HEK293 (cell line): ENCODE measurements at regions not wholly inside any gene's neighbourhood (a gene's known extent, or its start where the extent isn't known, plus 50 kb on each side); places are given as distances from the start of the nearest gene placed in this dataset.

Source experiments
- MYNN ChIP-seq: fragments of 450-650 bp; formaldehyde crosslinking; IDR thresholded peaks from 2 replicates; pipeline ENCODE4 v1.5.1; 2016; ENCODE audit warnings: missing biosample characterization, missing genetic modification characterization, borderline replicate concordance
- SCRT1 ChIP-seq: fragments of 450-650 bp; formaldehyde crosslinking; IDR thresholded peaks from 2 replicates; pipeline ENCODE4 v1.5.1; 2016; ENCODE audit warnings: missing biosample characterization, missing genetic modification characterization, borderline replicate concordance
- ZNF19 ChIP-seq: fragments of 450-650 bp; formaldehyde crosslinking; IDR thresholded peaks from 2 replicates; pipeline ENCODE4; 2016; ENCODE audit warnings: missing biosample characterization, missing genetic modification characterization, low read depth
- ZNF274 ChIP-seq, 2 experiments: fragments of 200-500 bp in 1 of 2; fragments of 450-650 bp in 1 of 2; sonication (Bioruptor generic) in 1 of 2; formaldehyde crosslinking in 1 of 2; IDR thresholded peaks; 2 replicates each; pipeline versions ENCODE4 v1.5.1 to v1.6.1; 2014 to 2016; ENCODE audit warnings: borderline replicate concordance in 1 of 2, inconsistent platforms in 1 of 2, low read length in 1 of 2, missing biosample characterization in 1 of 2, missing genetic modification characterization in 1 of 2
- ZNF423 ChIP-seq: fragments of 450-650 bp; formaldehyde crosslinking; IDR thresholded peaks from 2 replicates; pipeline ENCODE4 v1.5.1; 2016; ENCODE audit warnings: missing biosample characterization, missing genetic modification characterization
- ZNF549 ChIP-seq: fragments of 450-650 bp; IDR thresholded peaks from 2 replicates; pipeline ENCODE4 v1.5.1; 2018; ENCODE audit warnings: missing biosample characterization, missing genetic modification characterization, mild to moderate bottlenecking, inconsistent platforms, moderate library complexity
- ZNF660 ChIP-seq: fragments of 450-650 bp; IDR thresholded peaks from 2 replicates; pipeline ENCODE4 v1.5.1; 2018; ENCODE audit warnings: missing biosample characterization, mild to moderate bottlenecking, missing genetic modification characterization
- TF ChIP-seq, protein P1 (sequence below): sonication (generic); formaldehyde crosslinking; IDR thresholded peaks from 2 replicates; pipeline ENCODE4 v1.8.1; 2022; ENCODE audit warnings: mild to moderate bottlenecking, moderate library complexity, missing genetic modification reagents
- TF ChIP-seq, protein P2 (sequence below): fragments of 450-650 bp; formaldehyde crosslinking; IDR thresholded peaks from 2 replicates; pipeline ENCODE4 v1.5.1; 2016; ENCODE audit warnings: missing biosample characterization, missing genetic modification characterization
- TF ChIP-seq, protein P3 (sequence below): fragments of 450-650 bp; formaldehyde crosslinking; IDR thresholded peaks from 2 replicates; pipeline ENCODE4 v1.5.1; 2016; ENCODE audit warnings: missing biosample characterization, missing genetic modification characterization
- TF ChIP-seq, protein P4 (sequence below): fragments of 450-650 bp; formaldehyde crosslinking; IDR thresholded peaks from 2 replicates; pipeline ENCODE4 v1.5.1; 2016; ENCODE audit warnings: missing biosample characterization, missing genetic modification characterization
- TF ChIP-seq, protein P5 (sequence below): fragments of 450-650 bp; IDR thresholded peaks from 2 replicates; pipeline ENCODE4 v1.5.1; 2018; ENCODE audit warnings: missing biosample characterization, mild to moderate bottlenecking, missing genetic modification characterization
- TF ChIP-seq, protein P6 (sequence below): fragments of 450-650 bp; formaldehyde crosslinking; IDR thresholded peaks from 2 replicates; pipeline ENCODE4 v1.5.1; 2016; ENCODE audit warnings: missing biosample characterization, missing genetic modification characterization

DNA sequence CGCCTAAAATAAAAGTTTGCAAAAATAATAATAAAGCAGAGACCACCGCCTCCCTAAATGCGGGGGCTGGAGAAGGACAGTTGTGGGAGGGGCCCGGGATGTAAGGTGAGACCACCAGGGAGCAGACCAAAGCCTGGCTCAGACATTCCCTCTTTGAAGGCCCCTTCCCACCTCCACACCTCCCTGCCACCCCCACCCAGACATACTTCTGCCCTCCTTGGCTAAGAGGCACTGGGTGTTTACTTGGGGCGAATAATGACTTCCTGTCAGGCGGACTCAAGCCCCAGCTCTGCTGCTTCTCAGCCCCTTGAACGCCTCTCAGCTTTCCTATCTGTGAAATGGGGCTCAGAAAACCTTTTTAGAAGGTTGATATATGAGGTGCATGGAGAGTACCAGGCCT, 58.8 kb upstream of the GGTA1 start:
- TF ChIP-seq, protein P1, sequence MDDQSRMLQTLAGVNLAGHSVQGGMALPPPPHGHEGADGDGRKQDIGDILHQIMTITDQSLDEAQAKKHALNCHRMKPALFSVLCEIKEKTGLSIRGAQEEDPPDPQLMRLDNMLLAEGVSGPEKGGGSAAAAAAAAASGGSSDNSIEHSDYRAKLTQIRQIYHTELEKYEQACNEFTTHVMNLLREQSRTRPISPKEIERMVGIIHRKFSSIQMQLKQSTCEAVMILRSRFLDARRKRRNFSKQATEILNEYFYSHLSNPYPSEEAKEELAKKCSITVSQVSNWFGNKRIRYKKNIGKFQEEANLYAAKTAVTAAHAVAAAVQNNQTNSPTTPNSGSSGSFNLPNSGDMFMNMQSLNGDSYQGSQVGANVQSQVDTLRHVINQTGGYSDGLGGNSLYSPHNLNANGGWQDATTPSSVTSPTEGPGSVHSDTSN (CRISPR knock-in tag): no peak
- no peak for TF ChIP-seq ZNF19 (tag by site-specific recombination)
- no peak for TF ChIP-seq ZNF660 (tag by site-specific recombination)
- TF ChIP-seq, protein P2, sequence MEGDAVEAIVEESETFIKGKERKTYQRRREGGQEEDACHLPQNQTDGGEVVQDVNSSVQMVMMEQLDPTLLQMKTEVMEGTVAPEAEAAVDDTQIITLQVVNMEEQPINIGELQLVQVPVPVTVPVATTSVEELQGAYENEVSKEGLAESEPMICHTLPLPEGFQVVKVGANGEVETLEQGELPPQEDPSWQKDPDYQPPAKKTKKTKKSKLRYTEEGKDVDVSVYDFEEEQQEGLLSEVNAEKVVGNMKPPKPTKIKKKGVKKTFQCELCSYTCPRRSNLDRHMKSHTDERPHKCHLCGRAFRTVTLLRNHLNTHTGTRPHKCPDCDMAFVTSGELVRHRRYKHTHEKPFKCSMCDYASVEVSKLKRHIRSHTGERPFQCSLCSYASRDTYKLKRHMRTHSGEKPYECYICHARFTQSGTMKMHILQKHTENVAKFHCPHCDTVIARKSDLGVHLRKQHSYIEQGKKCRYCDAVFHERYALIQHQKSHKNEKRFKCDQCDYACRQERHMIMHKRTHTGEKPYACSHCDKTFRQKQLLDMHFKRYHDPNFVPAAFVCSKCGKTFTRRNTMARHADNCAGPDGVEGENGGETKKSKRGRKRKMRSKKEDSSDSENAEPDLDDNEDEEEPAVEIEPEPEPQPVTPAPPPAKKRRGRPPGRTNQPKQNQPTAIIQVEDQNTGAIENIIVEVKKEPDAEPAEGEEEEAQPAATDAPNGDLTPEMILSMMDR (tag by site-specific recombination): no peak
- TF ChIP-seq, protein P3, sequence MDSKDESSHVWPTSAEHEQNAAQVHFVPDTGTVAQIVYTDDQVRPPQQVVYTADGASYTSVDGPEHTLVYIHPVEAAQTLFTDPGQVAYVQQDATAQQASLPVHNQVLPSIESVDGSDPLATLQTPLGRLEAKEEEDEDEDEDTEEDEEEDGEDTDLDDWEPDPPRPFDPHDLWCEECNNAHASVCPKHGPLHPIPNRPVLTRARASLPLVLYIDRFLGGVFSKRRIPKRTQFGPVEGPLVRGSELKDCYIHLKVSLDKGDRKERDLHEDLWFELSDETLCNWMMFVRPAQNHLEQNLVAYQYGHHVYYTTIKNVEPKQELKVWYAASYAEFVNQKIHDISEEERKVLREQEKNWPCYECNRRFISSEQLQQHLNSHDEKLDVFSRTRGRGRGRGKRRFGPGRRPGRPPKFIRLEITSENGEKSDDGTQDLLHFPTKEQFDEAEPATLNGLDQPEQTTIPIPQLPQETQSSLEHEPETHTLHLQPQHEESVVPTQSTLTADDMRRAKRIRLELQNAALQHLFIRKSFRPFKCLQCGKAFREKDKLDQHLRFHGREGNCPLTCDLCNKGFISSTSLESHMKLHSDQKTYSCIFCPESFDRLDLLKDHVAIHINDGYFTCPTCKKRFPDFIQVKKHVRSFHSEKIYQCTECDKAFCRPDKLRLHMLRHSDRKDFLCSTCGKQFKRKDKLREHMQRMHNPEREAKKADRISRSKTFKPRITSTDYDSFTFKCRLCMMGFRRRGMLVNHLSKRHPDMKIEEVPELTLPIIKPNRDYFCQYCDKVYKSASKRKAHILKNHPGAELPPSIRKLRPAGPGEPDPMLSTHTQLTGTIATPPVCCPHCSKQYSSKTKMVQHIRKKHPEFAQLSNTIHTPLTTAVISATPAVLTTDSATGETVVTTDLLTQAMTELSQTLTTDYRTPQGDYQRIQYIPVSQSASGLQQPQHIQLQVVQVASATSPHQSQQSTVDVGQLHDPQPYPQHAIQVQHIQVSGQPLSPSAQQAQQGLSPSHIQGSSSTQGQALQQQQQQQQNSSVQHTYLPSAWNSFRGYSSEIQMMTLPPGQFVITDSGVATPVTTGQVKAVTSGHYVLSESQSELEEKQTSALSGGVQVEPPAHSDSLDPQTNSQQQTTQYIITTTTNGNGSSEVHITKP (tag by site-specific recombination): no peak
- TF ChIP-seq SCRT1 (tag by site-specific recombination): no peak
- no peak for TF ChIP-seq ZNF274 (IDR thresholded peaks at IDR 0.05; ENCODE audit: low read length)
- no peak for TF ChIP-seq ZNF274 (tag by site-specific recombination; IDR thresholded peaks at IDR 0.05; ENCODE audit: borderline replicate concordance)
- TF ChIP-seq ZNF549: no peak
- TF ChIP-seq, protein P4, sequence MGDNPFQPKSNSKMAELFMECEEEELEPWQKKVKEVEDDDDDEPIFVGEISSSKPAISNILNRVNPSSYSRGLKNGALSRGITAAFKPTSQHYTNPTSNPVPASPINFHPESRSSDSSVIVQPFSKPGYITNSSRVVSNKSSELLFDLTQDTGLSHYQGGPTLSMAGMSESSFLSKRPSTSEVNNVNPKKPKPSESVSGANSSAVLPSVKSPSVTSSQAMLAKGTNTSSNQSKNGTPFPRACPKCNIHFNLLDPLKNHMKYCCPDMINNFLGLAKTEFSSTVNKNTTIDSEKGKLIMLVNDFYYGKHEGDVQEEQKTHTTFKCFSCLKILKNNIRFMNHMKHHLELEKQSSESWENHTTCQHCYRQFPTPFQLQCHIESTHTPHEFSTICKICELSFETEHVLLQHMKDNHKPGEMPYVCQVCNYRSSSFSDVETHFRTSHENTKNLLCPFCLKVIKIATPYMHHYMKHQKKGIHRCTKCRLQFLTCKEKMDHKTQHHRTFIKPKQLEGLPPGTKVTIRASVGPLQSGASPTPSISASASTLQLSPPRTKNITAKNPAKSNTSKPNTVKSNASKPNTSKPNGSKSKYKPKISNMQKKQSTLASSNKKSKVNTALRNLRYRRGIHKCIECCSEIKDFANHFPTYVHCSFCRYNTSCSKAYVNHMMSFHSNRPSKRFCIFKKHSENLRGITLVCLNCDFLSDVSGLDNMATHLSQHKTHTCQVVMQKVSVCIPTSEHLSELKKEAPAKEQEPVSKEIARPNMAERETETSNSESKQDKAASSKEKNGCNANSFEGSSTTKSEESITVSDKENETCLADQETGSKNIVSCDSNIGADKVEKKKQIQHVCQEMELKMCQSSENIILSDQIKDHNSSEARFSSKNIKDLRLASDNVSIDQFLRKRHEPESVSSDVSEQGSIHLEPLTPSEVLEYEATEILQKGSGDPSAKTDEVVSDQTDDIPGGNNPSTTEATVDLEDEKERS (tag by site-specific recombination): no peak
- TF ChIP-seq, protein P5, sequence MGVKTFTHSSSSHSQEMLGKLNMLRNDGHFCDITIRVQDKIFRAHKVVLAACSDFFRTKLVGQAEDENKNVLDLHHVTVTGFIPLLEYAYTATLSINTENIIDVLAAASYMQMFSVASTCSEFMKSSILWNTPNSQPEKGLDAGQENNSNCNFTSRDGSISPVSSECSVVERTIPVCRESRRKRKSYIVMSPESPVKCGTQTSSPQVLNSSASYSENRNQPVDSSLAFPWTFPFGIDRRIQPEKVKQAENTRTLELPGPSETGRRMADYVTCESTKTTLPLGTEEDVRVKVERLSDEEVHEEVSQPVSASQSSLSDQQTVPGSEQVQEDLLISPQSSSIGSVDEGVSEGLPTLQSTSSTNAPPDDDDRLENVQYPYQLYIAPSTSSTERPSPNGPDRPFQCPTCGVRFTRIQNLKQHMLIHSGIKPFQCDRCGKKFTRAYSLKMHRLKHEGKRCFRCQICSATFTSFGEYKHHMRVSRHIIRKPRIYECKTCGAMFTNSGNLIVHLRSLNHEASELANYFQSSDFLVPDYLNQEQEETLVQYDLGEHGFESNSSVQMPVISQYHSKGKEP: no peak
- no peak for TF ChIP-seq MYNN
- TF ChIP-seq ZNF423 (tag by site-specific recombination): no peak
- TF ChIP-seq, protein P6, sequence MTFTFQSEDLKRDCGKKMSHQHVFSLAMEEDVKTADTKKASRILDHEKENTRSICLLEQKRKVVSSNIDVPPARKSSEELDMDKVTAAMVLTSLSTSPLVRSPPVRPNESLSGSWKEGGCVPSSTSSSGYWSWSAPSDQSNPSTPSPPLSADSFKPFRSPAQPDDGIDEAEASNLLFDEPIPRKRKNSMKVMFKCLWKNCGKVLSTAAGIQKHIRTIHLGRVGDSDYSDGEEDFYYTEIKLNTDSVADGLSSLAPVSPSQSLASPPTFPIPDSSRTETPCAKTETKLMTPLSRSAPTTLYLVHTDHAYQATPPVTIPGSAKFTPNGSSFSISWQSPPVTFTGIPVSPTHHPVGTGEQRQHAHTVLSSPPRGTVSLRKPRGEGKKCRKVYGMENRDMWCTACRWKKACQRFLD: no peak
